GM12874 (cell line): ENCODE measurements at regions not wholly inside any gene's neighbourhood (a gene's known extent, or its start where the extent isn't known, plus 50 kb on each side); places are given as distances from the start of the nearest gene placed in this dataset.

Source experiments
- CTCF ChIP-seq: IDR thresholded peaks from 2 replicates; pipeline ENCODE4 v1.5.1; 2011; ENCODE audit warnings: low read depth, mild to moderate bottlenecking, control low read depth, low read length, moderate library complexity; ENCODE audit not compliant: insufficient read depth

- no peak for TF ChIP-seq CTCF
These were observed 63.0 kb downstream of the INSIG1 start for GRCh38 chr7:155360495-155361345.

DNA sequence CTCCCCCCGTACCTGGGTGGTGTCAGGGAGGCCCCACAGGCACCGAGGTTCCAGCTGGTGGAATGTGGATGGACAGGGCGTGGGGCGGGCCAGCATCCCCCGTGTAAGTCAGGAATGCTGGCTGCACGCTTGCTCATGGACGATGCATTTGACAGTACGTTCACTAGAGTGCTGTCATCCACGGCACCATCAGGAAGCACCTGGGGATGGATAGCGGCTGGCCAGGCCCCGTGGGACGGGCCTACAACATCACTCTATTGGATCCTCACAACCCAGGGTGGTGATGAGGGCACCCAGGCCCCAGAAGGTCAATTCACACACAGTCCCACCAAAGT lies 63.6 kb downstream of the INSIG1 start:
- no peak for TF ChIP-seq CTCF

DNA sequence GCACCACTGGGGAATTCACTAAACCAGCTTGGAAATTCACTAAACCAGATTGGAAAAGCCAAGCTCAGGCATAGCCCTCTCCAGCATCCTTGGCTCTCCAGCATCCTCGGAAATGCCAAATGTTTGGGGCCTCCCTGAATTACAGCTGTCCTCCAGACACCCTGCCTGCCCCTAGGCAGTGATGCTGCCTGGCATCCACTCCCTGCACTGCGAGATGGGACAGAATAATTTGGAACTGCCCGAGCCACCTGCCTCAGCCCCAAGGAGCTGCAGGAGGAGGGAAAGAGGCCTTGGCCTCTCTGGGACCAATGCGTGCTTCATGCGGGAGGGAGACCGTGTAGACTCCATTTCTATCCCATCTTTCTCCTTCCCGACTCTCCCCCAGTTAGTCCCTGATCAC lies 64.3 kb downstream of the INSIG1 start:
- no peak for TF ChIP-seq CTCF

DNA sequence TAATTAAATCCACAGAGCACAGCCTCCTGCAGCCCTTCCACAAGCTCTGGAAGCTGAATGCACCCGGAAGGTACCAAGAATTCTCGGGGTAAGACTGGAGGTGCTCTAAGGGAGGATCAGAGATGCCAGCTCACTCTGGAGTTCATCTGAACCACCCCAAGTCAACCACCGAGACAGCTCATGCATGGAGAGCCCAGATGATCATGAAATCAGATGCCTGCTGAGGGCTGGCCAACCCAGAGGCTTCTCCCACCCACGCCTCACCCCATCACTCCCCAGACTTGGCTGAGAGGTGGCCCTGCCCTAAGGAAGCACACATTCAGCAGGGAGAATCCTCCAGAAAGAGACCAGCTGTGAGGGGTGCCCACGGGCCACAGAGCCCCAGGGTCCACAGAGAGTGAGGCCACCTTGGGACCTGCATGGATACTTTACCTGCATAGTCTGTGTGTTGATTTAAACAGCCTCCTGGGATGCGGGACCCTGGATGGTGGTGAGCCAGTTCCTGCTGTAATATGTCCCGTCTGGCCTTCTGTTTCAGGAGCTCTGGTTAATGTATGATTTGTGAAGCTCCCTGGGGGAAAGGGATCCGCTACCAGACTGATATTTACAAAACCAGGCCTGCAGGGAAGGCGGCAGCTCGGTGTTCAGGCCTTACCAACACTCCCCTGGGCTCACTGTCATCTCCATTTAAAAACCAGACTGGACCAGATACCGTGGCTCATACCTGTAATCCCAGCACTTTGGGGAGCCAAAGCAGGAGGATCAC lies 64.9 kb downstream of the INSIG1 start:
- TF ChIP-seq CTCF = no peak

GRCh38 chr7:155363146-155363539 lies 65.5 kb downstream of the INSIG1 start:
- no peak for TF ChIP-seq CTCF

- TF ChIP-seq CTCF = no peak
These were observed 66.3 kb downstream of the INSIG1 start for GRCh38 chr7:155363852-155364600.

DNA sequence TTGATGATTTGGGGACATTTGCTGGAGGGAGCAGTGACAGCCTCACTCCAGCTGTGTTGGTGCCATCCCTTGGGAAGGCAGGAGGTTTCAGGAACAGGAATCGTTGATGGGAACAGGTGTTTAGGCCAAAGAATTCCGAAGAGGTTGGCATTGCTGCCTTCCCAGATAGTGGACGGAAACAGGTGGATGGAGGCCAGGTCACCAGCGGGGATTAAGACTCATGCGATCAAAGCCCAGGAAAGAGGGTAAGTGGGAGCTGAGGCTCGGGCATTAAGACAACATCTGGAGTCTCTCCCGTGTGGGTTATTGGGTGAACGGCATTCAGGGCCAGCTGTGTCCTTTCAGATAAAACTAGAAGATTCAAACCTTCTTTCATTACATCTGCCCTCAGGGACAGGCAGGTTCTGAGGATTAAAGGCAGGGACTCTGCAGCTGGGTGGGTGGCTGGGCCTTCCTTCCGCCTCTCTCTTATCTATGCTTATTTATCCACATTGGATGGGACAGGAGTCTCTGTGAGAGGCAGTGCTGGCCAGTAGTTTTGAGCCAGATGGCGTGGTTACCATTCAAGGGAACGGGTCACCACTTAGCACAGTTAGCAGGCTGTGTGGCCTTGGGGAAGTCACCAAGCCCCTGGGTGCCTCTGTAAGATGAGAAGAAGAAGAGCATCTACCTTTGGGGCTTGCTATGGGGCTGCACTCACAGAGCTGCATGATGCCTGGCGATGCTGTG lies 67.6 kb downstream of the INSIG1 start:
- no peak for TF ChIP-seq CTCF
